H1 (cell line): ENCODE measurements at regions not wholly inside any gene's neighbourhood (a gene's known extent, or its start where the extent isn't known, plus 50 kb on each side); places are given as distances from the start of the nearest gene placed in this dataset.

Source experiments
- HDAC2 ChIP-seq, 2 experiments: fragments of 300-600 bp in 1 of 2; sonication (generic) in 1 of 2; IDR thresholded peaks; 2 replicates each; pipeline ENCODE4 v1.6.1; 2011 to 2012; ENCODE audit warnings: low read depth in 2 of 2, low read length in 2 of 2, mild to moderate bottlenecking in 2 of 2, moderate library complexity in 2 of 2, borderline replicate concordance in 1 of 2, inconsistent platforms in 1 of 2
- SP2 ChIP-seq: IDR thresholded peaks from 2 replicates; pipeline ENCODE4 v1.6.1; 2012; ENCODE audit warnings: mild to moderate bottlenecking, low read length, inconsistent platforms
- TAF7 ChIP-seq: optimal IDR thresholded peaks from 2 replicates; pipeline ENCODE3; 2011; ENCODE audit warnings: low read depth, mild to moderate bottlenecking, inconsistent platforms, low read length, moderate library complexity, borderline replicate concordance

DNA sequence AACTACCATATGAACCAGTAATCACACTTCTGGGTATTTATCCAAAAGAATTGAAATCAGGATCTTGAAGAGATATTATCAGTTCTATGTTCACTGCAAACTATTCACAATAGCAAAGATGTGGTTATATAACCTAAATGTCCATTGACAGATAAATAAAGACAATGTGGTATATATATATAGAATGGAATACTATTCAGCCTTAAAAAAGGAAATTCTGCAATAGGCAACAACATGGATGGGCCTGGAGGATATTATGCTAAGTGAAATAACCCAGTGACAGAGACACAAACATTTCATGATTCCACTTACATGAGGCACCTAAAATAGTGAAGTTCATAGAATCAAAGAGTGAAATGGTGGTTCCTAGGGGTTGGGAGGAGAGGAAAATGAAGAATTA, 90.6 kb upstream of the CDK1 start (continued):
- TF ChIP-seq HDAC2 (IDR thresholded peaks at IDR 0.05; ENCODE audit: borderline replicate concordance in 1 of 2, low read depth in 2 of 2, low read length in 2 of 2) (no peak), TAF7 (no peak), SP2 (no peak)
